Prostate gland (tissue), 2 donors: ENCODE measurements at regions not wholly inside any gene's neighbourhood (a gene's known extent, or its start where the extent isn't known, plus 50 kb on each side); places are given as distances from the start of the nearest gene placed in this dataset.

ENCODE experiments used
- DNase-seq: peaks from one replicate; pipeline ENCODE4 v3.0.0-alpha.2; 2019; ENCODE audit warnings: low spot score
- H3K27ac ChIP-seq, 2 donors: fragments of 200-600 bp; sonication (generic); 2 replicates each; pipeline ENCODE4 v1.5.1; 2017 to 2019
- H3K27me3 ChIP-seq: fragments of 200-600 bp; sonication (generic); replicated peaks from 2 replicates; pipeline ENCODE4 v1.5.1; 2019; ENCODE audit not compliant: insufficient read depth
- H3K36me3 ChIP-seq, 2 donors: fragments of 200-600 bp; sonication (generic); 1 replicate in 1 of 2; 2 replicates in 1 of 2; pipeline versions ENCODE4 v1.5.1 to v1.8.1; 2017 to 2019
- H3K4me1 ChIP-seq: fragments of 200-600 bp; sonication (generic); replicated peaks from 2 replicates; pipeline ENCODE4 v1.5.1; 2019
- H3K4me3 ChIP-seq, 2 donors: fragments of 200-600 bp; sonication (generic); 2 replicates each; pipeline ENCODE4 v1.5.1; 2017 to 2019
- H3K9me3 ChIP-seq: fragments of 200-600 bp; sonication (generic); 2 replicates; pipeline ENCODE4 v1.5.1; 2017
- CTCF ChIP-seq, 4 experiments: fragments of 200-600 bp in 2 of 4; fragments of 450-650 bp in 2 of 4; sonication (generic) in 2 of 4; IDR thresholded peaks; 1 replicate in 3 of 4; 2 replicates in 1 of 4; pipeline ENCODE4 v1.5.1; 2016 to 2019; ENCODE audit warnings: antibody characterized with exemption in 4 of 4, mild to moderate bottlenecking in 2 of 4, moderate library complexity in 2 of 4
- POLR2A ChIP-seq: fragments of 450-650 bp; IDR thresholded peaks from one replicate; pipeline ENCODE4 v1.6.1; 2016; ENCODE audit warnings: antibody characterized with exemption, mild to moderate bottlenecking
- POLR2AphosphoS5 ChIP-seq: sonication (generic); formaldehyde crosslinking; IDR thresholded peaks from one replicate; pipeline ENCODE4 v1.6.1; 2017; ENCODE audit warnings: antibody characterized with exemption
- WGBS: methylation state at CpG from one replicate; pipeline ENCODE4 v1.1.5; 2018; 5-methylcytosine and 5-hydroxymethylcytosine counted together
- intact Hi-C: fragments of 100-400 bp; cut with DNase I; formaldehyde crosslinking; loops from one replicate; pipeline ENCODE4 v1.14.2; 2022

- DNase-seq: no peak
- Histone ChIP-seq H3K4me1 (no peaks in the 10 kb centered on the region), H3K36me3 (no peaks in the 10 kb centered on the region), H3K4me3 (no peak overlapping the region), H3K9me3 (no peaks in the 10 kb centered on the region), H3K27ac (no peak overlapping the region), H3K27me3 (no peaks in the 10 kb centered on the region)
- WGBS: 88% methylated on average over 2 of the region's 2 CpGs
- intact Hi-C loops: no loop called here
- TF ChIP-seq CTCF (IDR thresholded peaks at IDR 0.05) (no peak), POLR2A (no peak), POLR2AphosphoS5 (no peak)
These were observed 329.6 kb downstream of the EFNB2 start for GRCh38 chr13:106205871-106206270.

GRCh38 chr13:106197496-106197895, 338.0 kb downstream of the EFNB2 start:
- Histone ChIP-seq H3K4me1 (no peaks in the 10 kb centered on the region), H3K9me3 (no peaks in the 10 kb centered on the region), H3K4me3 (no peak overlapping the region), H3K27me3 (no peaks in the 10 kb centered on the region), H3K36me3 (no peaks in the 10 kb centered on the region), H3K27ac (no peak overlapping the region)
- 84% methylated on average over 1 of the region's 1 CpG for WGBS
- DNase-seq: no peak
- intact Hi-C loops: no loop called here
- no peak for TF ChIP-seq POLR2AphosphoS5
- no peak for TF ChIP-seq POLR2A
- no peak for TF ChIP-seq CTCF (IDR thresholded peaks at IDR 0.05)

GRCh38 chr13:106187501-106188095, 347.9 kb downstream of the EFNB2 start:
- intact Hi-C loops: no loop called here
- H3K9me3 ChIP-seq: no peaks in the 10 kb centered on the region

GRCh38 chr13:106187101-106187500, 348.4 kb downstream of the EFNB2 start:
- H3K9me3 ChIP-seq: no peaks in the 10 kb centered on the region
- no peak overlapping the region for H3K27ac ChIP-seq
- intact Hi-C loops: no loop called here
- WGBS: 91% methylated on average over 1 of the region's 1 CpG
- H3K4me3 ChIP-seq: no peak overlapping the region
- H3K36me3 ChIP-seq: no peaks in the 10 kb centered on the region
- DNase-seq: no peak
- H3K27me3 ChIP-seq: no peaks in the 10 kb centered on the region
- TF ChIP-seq POLR2A (no peak), CTCF (IDR thresholded peaks at IDR 0.05) (no peak), POLR2AphosphoS5 (no peak)
- H3K4me1 ChIP-seq: no peaks in the 10 kb centered on the region

More at GRCh38 chr13:106187501-106188095, 347.9 kb downstream of the EFNB2 start:
- Histone ChIP-seq H3K4me1 (no peaks in the 10 kb centered on the region), H3K36me3 (no peaks in the 10 kb centered on the region), H3K4me3 (no peak overlapping the region), H3K27ac (no peak overlapping the region), H3K27me3 (no peaks in the 10 kb centered on the region)
- no peak for DNase-seq
- TF ChIP-seq POLR2AphosphoS5 (no peak), CTCF (IDR thresholded peaks at IDR 0.05) (no peak), POLR2A (no peak)
- 76% methylated on average over 5 of the region's 5 CpGs for WGBS

- 92% methylated on average over 3 of the region's 3 CpGs for WGBS
- intact Hi-C loops: no loop called here
These were observed 349.0 kb downstream of the EFNB2 start for GRCh38 chr13:106186366-106187030.

More at GRCh38 chr13:106186366-106187030, 349.0 kb downstream of the EFNB2 start:
- DNase-seq: no peak
- H3K4me3 ChIP-seq: no peak overlapping the region
- no peak overlapping the region for H3K27ac ChIP-seq
- H3K9me3 ChIP-seq: no peaks in the 10 kb centered on the region
- H3K36me3 ChIP-seq: no peaks in the 10 kb centered on the region
- no peaks in the 10 kb centered on the region for H3K4me1 ChIP-seq
- TF ChIP-seq POLR2AphosphoS5 (no peak), POLR2A (no peak), CTCF (IDR thresholded peaks at IDR 0.05) (no peak)
- H3K27me3 ChIP-seq: no peaks in the 10 kb centered on the region
